ENCODE measurements at regions not wholly inside any gene's neighbourhood (a gene's known extent, or its start where the extent isn't known, plus 50 kb on each side); places are given as distances from the start of the nearest gene placed in this dataset.
"Not testable (repeated sequence)": the region's sequence is repeated elsewhere in the genome, so short reads cannot be mapped to it uniquely, and the experiment has no call there.

- no peak for TF ChIP-seq SP1 (IDR thresholded peaks at IDR 0.05; ENCODE audit: low read depth)
- no peak for TF ChIP-seq CTCF (IDR thresholded peaks at IDR 0.05 in 2 of 3, conservative IDR thresholded peaks at IDR 0.05 in 1 of 3; ENCODE audit: borderline replicate concordance in 1 of 3, insufficient read depth in 1 of 3, low read depth in 2 of 3, low read length in 2 of 3)
- no peak for TF ChIP-seq MAX (IDR thresholded peaks at IDR 0.05)
- no peak for TF ChIP-seq SRF (IDR thresholded peaks at IDR 0.05; ENCODE audit: low read depth)
- no peak for TF ChIP-seq TCF7L2 (IDR thresholded peaks at IDR 0.05; ENCODE audit: borderline replicate concordance, extremely low read depth, insufficient read depth, insufficient read length)
- TF ChIP-seq FOSL1 (IDR thresholded peaks at IDR 0.05; ENCODE audit: low read depth): no peak
- TF ChIP-seq ELF1 (IDR thresholded peaks at IDR 0.05; ENCODE audit: borderline replicate concordance, low read depth): no peak
Measured at GRCh38 chr15:75786575-75786947, 56.7 kb upstream of the UBE2Q2 start (continued).

GRCh38 chr15:75785771-75786574 lies 57.3 kb upstream of the UBE2Q2 start:
- H3K9ac ChIP-seq (ENCODE audit: low read length): no peak overlapping the region
- ChIA-PET POLR2A (no interaction called here), CTCF (no interaction called here), RAD21 (ENCODE audit: low non-redundant PET in 1 of 2, low total read pairs in 2 of 2, uncharacterized antibody in 2 of 2, unreplicated experiment in 2 of 2) (no interaction called here)
- no peak overlapping the region for H3K4me3 ChIP-seq (replicated peaks in 1 of 2; ENCODE audit: low read depth in 1 of 2, low read length in 2 of 2)
- DNase-seq (ENCODE audit: low read depth, low spot score) (no peak), ATAC-seq (no peak)
- H3K4me1 ChIP-seq (ENCODE audit: control insufficient read depth in 1 of 2, insufficient read depth in 2 of 2, low read length in 2 of 2): no peaks in the 10 kb centered on the region
- H3K79me2 ChIP-seq (ENCODE audit: insufficient read depth, low read length): no peaks in the 10 kb centered on the region
- no peak for TF ChIP-seq JUND (IDR thresholded peaks at IDR 0.05)
- TF ChIP-seq SIN3A (IDR thresholded peaks at IDR 0.05; ENCODE audit: low read depth): no peak
- no peak for TF ChIP-seq RAD21 (IDR thresholded peaks at IDR 0.05; ENCODE audit: low read depth)
- no peak for TF ChIP-seq EZH2 (IDR thresholded peaks at IDR 0.05)
- H3K9me2 ChIP-seq (ENCODE audit: insufficient read depth): no peaks in the 10 kb centered on the region
- no peaks in the 10 kb centered on the region for H4K20me1 ChIP-seq (ENCODE audit: insufficient read depth)
- BruUV-seq (replicated peaks): no TSS peak
- H3K27me3 ChIP-seq (ENCODE audit: insufficient read depth, low read length): peaks cover 10% of the 10 kb centered on the region; the same call in 1 of the 2 replicates
- no peaks in the 10 kb centered on the region for H3K9me3 ChIP-seq (ENCODE audit: control insufficient read depth in 1 of 2, insufficient read depth in 1 of 2, low read depth in 1 of 2, low read length in 2 of 2)
- intact Hi-C loops (cut with micrococcal nuclease): no loop called here
- H3K36me3 ChIP-seq (ENCODE audit: control insufficient read depth in 1 of 2, insufficient read depth in 2 of 2, low read length in 2 of 2): no peaks in the 10 kb centered on the region
- no peak overlapping the region for H3K27ac ChIP-seq (ENCODE audit: low read depth, low read length)
- H3K4me2 ChIP-seq (ENCODE audit: low read length): no peak overlapping the region
- no peak overlapping the region for H2AFZ ChIP-seq (ENCODE audit: low read depth, low read length, poor library complexity, severe bottlenecking)

GRCh38 chr15:75784511-75785480 lies 58.5 kb upstream of the UBE2Q2 start:
- H3K4me1 ChIP-seq (ENCODE audit: control insufficient read depth in 1 of 2, insufficient read depth in 2 of 2, low read length in 2 of 2); H3K9me3 ChIP-seq (ENCODE audit: control insufficient read depth in 1 of 2, insufficient read depth in 1 of 2, low read depth in 1 of 2, low read length in 2 of 2); ATAC-seq; H3K4me2 ChIP-seq (ENCODE audit: low read length); DNase-seq (ENCODE audit: low read depth, low spot score); H3K27me3 ChIP-seq (ENCODE audit: insufficient read depth, low read length); H3K4me3 ChIP-seq (replicated peaks in 1 of 2; ENCODE audit: low read depth in 1 of 2, low read length in 2 of 2); H3K9ac ChIP-seq (ENCODE audit: low read length); POLR2A ChIA-PET; H2AFZ ChIP-seq (ENCODE audit: low read depth, low read length, poor library complexity, severe bottlenecking); H3K27ac ChIP-seq (ENCODE audit: low read depth, low read length); H4K20me1 ChIP-seq (ENCODE audit: insufficient read depth); H3K79me2 ChIP-seq (ENCODE audit: insufficient read depth, low read length); BruUV-seq (replicated peaks); H3K9me2 ChIP-seq (ENCODE audit: insufficient read depth); CTCF ChIA-PET; RAD21 ChIA-PET (ENCODE audit: low non-redundant PET in 1 of 2, low total read pairs in 2 of 2, uncharacterized antibody in 2 of 2, unreplicated experiment in 2 of 2); H3K36me3 ChIP-seq (ENCODE audit: control insufficient read depth in 1 of 2, insufficient read depth in 2 of 2, low read length in 2 of 2); intact Hi-C loops (cut with micrococcal nuclease): not testable (repeated sequence)
